Ovary (tissue), 7 donors: ENCODE measurements at regions not wholly inside any gene's neighbourhood (a gene's known extent, or its start where the extent isn't known, plus 50 kb on each side); places are given as distances from the start of the nearest gene placed in this dataset.

ENCODE experiments used
- DNase-seq, 5 donors: peaks; one replicate each; pipeline ENCODE4 v3.0.0-alpha.2; 2019 to 2020
- H3K27ac ChIP-seq, 2 donors: fragments of 200-600 bp; one replicate each; pipeline versions ENCODE4 v1.5.1 to v1.8.0; 2019 to 2022
- H3K27me3 ChIP-seq: fragments of 200-600 bp; one replicate; pipeline ENCODE4 v1.8.0; 2022
- H3K36me3 ChIP-seq: fragments of 200-600 bp; sonication (generic); one replicate; pipeline ENCODE4 v1.5.1; 2019
- H3K4me1 ChIP-seq: one replicate; pipeline ENCODE4 v1.8.1; 2013; ENCODE audit warnings: mild to moderate bottlenecking, moderate library complexity; ENCODE audit not compliant: insufficient read depth
- H3K4me3 ChIP-seq: fragments of 200-600 bp; sonication (generic); one replicate; pipeline ENCODE4 v1.5.1; 2017
- H3K9me3 ChIP-seq, 2 donors: fragments of 200-600 bp in 1 of 2; sonication (generic) in 1 of 2; one replicate each; pipeline versions ENCODE4 v1.5.1 to v1.8.1; 2013 to 2019; ENCODE audit warnings: mild to moderate bottlenecking in 1 of 2, moderate library complexity in 1 of 2
- CTCF ChIP-seq, 3 donors: fragments of 450-650 bp in 2 of 3; fragments of 200-600 bp in 1 of 3; IDR thresholded peaks; one replicate each; pipeline versions ENCODE4 v1.5.1 to v1.8.0; 2016 to 2022; ENCODE audit warnings: antibody characterized with exemption in 3 of 3, mild to moderate bottlenecking in 1 of 3
- EP300 ChIP-seq: sonication (generic); formaldehyde crosslinking; IDR thresholded peaks from one replicate; pipeline ENCODE4 v1.6.1; 2017; ENCODE audit warnings: antibody characterized with exemption
- POLR2A ChIP-seq: fragments of 450-650 bp; IDR thresholded peaks from one replicate; pipeline ENCODE4 v1.6.1; 2017; ENCODE audit warnings: antibody characterized with exemption, mild to moderate bottlenecking, moderate library complexity
- WGBS, 3 donors: extraction: QIAGEN DNeasy Blood & Tissue Kit in 1 of 3; methylation state at CpG; one replicate each; pipeline versions ENCODE4 v1.1.5 to v1.1.7; 2013 to 2017; 5-methylcytosine and 5-hydroxymethylcytosine counted together
- intact Hi-C, 4 donors: fragments of 100-400 bp; cut with DNase I; formaldehyde crosslinking; loops; one replicate each; pipeline versions ENCODE4 v1.11.0 to v1.15.1; 2022 to 2023
- donor health status: DM: no; HTN: no; CAD: no; lungs with moderate emphysema.
- donor health status: DM: no; HTN: no; CAD: no.
- donor health status: Bipolar disorder and iron deficiency.
- donor health status: DM: no; HTN: no; CAD: no.
- donor health status: DM: yes; HTN: yes; CAD: no.

GRCh38 chr18:22844628-22845027, 88.5 kb upstream of the RBBP8 start:
- no peaks in the 10 kb centered on the region for H3K36me3 ChIP-seq
- no peaks in the 10 kb centered on the region for H3K27me3 ChIP-seq
- no peak overlapping the region for H3K4me3 ChIP-seq
- 78 to 88% (median 82%) methylated on average over 2 of the region's 2 CpGs for WGBS, 3 donors
- no peak for DNase-seq
- no peak for TF ChIP-seq EP300
- no peak for TF ChIP-seq POLR2A
- TF ChIP-seq CTCF (IDR thresholded peaks at IDR 0.05): no peak
- no peak overlapping the region for H3K27ac ChIP-seq
- no peaks in the 10 kb centered on the region for H3K4me1 ChIP-seq
- intact Hi-C loops: no loop called here
- H3K9me3 ChIP-seq: no peaks in the 10 kb centered on the region

GRCh38 chr18:22846088-22846683, 86.9 kb upstream of the RBBP8 start:
- intact Hi-C loops: no loop called here
- no peaks in the 10 kb centered on the region for H3K36me3 ChIP-seq
- WGBS, 3 donors: 18 to 19% (median 18%) methylated on average over 6 of the region's 6 CpGs
- no peaks in the 10 kb centered on the region for H3K4me1 ChIP-seq
- no peaks in the 10 kb centered on the region for H3K9me3 ChIP-seq
- DNase-seq: no peak
- H3K4me3 ChIP-seq: no peak overlapping the region
- no peak overlapping the region for H3K27ac ChIP-seq
- no peak for TF ChIP-seq CTCF (IDR thresholded peaks at IDR 0.05)
- TF ChIP-seq POLR2A: no peak
- no peak for TF ChIP-seq EP300
- no peaks in the 10 kb centered on the region for H3K27me3 ChIP-seq

GRCh38 chr18:22846697-22847096, 86.4 kb upstream of the RBBP8 start:
- no peak for DNase-seq
- Histone ChIP-seq H3K4me3 (no peak overlapping the region), H3K27me3 (no peaks in the 10 kb centered on the region), H3K36me3 (no peaks in the 10 kb centered on the region), H3K4me1 (no peaks in the 10 kb centered on the region), H3K9me3 (no peaks in the 10 kb centered on the region), H3K27ac (no peak overlapping the region)
- intact Hi-C loops: no loop called here
- TF ChIP-seq POLR2A: no peak
- no peak for TF ChIP-seq CTCF (IDR thresholded peaks at IDR 0.05)
- no peak for TF ChIP-seq EP300

GRCh38 chr18:22847392-22847791, 85.7 kb upstream of the RBBP8 start:
- no peak overlapping the region for H3K27ac ChIP-seq
- no peaks in the 10 kb centered on the region for H3K4me1 ChIP-seq
- no peaks in the 10 kb centered on the region for H3K36me3 ChIP-seq
- H3K4me3 ChIP-seq: no peak overlapping the region
- no peaks in the 10 kb centered on the region for H3K9me3 ChIP-seq
- DNase-seq: no peak
- no peaks in the 10 kb centered on the region for H3K27me3 ChIP-seq
- no peak for TF ChIP-seq POLR2A
- TF ChIP-seq EP300: no peak
- no peak for TF ChIP-seq CTCF (IDR thresholded peaks at IDR 0.05)
- intact Hi-C loops: no loop called here
